ENCODE measurements at regions not wholly inside any gene's neighbourhood (a gene's known extent, or its start where the extent isn't known, plus 50 kb on each side); places are given as distances from the start of the nearest gene placed in this dataset.

- ATAC-seq = no peak
- TF ChIP-seq ZNF565 (CRISPR knock-in tag; conservative IDR thresholded peaks at IDR 0.05; ENCODE audit: low read depth) = no peak
- TF ChIP-seq CSRNP3 (CRISPR knock-in tag; IDR thresholded peaks at IDR 0.05) = no peak
- no peak for TF ChIP-seq ZNF8 (CRISPR knock-in tag; IDR thresholded peaks at IDR 0.05)
- no peak for TF ChIP-seq CREB5 (CRISPR knock-in tag; IDR thresholded peaks at IDR 0.05; ENCODE audit: low read depth)
- no peak for TF ChIP-seq BACH2 (CRISPR knock-in tag; IDR thresholded peaks at IDR 0.05; ENCODE audit: borderline replicate concordance)
- TF ChIP-seq ESRRG (CRISPR knock-in tag; IDR thresholded peaks at IDR 0.05) = no peak
- TF ChIP-seq, protein P1, sequence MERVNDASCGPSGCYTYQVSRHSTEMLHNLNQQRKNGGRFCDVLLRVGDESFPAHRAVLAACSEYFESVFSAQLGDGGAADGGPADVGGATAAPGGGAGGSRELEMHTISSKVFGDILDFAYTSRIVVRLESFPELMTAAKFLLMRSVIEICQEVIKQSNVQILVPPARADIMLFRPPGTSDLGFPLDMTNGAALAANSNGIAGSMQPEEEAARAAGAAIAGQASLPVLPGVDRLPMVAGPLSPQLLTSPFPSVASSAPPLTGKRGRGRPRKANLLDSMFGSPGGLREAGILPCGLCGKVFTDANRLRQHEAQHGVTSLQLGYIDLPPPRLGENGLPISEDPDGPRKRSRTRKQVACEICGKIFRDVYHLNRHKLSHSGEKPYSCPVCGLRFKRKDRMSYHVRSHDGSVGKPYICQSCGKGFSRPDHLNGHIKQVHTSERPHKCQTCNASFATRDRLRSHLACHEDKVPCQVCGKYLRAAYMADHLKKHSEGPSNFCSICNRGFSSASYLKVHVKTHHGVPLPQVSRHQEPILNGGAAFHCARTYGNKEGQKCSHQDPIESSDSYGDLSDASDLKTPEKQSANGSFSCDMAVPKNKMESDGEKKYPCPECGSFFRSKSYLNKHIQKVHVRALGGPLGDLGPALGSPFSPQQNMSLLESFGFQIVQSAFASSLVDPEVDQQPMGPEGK (CRISPR knock-in tag; IDR thresholded peaks at IDR 0.05; ENCODE audit: borderline replicate concordance) = no peak
- TF ChIP-seq ZFP30 (CRISPR knock-in tag; IDR thresholded peaks at IDR 0.05) = no peak
- no peak for TF ChIP-seq TSHZ2 (CRISPR knock-in tag; IDR thresholded peaks at IDR 0.05)
- TF ChIP-seq, protein P2, sequence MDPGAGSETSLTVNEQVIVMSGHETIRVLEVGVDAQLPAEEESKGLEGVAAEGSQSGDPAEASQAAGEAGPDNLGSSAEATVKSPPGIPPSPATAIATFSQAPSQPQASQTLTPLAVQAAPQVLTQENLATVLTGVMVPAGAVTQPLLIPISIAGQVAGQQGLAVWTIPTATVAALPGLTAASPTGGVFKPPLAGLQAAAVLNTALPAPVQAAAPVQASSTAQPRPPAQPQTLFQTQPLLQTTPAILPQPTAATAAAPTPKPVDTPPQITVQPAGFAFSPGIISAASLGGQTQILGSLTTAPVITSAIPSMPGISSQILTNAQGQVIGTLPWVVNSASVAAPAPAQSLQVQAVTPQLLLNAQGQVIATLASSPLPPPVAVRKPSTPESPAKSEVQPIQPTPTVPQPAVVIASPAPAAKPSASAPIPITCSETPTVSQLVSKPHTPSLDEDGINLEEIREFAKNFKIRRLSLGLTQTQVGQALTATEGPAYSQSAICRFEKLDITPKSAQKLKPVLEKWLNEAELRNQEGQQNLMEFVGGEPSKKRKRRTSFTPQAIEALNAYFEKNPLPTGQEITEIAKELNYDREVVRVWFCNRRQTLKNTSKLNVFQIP (CRISPR knock-in tag; IDR thresholded peaks at IDR 0.05; ENCODE audit: borderline replicate concordance, low read depth) = no peak
- TF ChIP-seq ISL1 (CRISPR knock-in tag; IDR thresholded peaks at IDR 0.05) = no peak
- no peak for TF ChIP-seq SNAI2 (CRISPR knock-in tag; IDR thresholded peaks at IDR 0.05)
- TF ChIP-seq RARB (CRISPR knock-in tag; IDR thresholded peaks at IDR 0.05) = no peak
- no peak for TF ChIP-seq ARNTL (CRISPR knock-in tag; IDR thresholded peaks at IDR 0.05; ENCODE audit: borderline replicate concordance, low read depth)
- no peak for TF ChIP-seq CSDC2 (CRISPR knock-in tag; IDR thresholded peaks at IDR 0.05)
- no peak for TF ChIP-seq TCF4 (CRISPR knock-in tag; IDR thresholded peaks at IDR 0.05; ENCODE audit: borderline replicate concordance)
- no peak for TF ChIP-seq ZNF70 (CRISPR knock-in tag; IDR thresholded peaks at IDR 0.05)
- no peak for TF ChIP-seq TOX (CRISPR knock-in tag; IDR thresholded peaks at IDR 0.05; ENCODE audit: borderline replicate concordance)
Observed at GRCh38 chr10:10293481-10293951, 724.2 kb upstream of the CELF2 start.

DNA sequence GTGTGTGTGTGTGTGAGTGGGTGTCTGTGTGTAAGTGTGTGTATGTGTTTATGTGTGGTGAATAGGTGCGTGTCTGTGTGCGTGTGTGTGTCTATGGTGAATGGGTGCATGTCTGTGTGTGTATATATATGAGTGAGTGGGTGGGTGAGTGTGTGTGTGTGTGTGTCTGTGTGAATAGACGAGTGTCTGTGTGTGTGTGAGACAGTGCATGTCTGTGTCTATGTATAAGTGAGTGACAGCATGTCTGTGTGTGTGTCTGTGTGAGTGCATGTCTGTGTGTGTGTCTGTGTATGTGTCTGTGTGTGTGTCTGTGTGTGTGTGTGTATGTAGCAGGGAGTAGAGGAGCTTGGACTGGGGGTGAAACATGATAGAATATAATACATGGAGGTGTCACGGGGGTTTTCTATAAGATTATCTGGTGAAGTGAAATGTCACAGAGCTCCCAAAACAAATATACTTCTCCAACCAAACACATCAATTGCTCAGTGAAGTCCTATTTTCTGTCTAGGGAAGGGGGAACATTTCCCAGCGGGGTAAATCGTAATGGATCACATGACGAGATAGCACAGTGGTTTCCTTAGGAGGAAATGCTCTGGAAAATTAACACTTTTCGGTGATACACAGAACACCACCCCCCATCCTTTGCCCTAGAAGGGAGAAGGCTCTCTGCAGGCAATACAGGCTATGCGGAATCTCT, 723.3 kb upstream of the CELF2 start:
- TF ChIP-seq TSHZ2 (CRISPR knock-in tag; IDR thresholded peaks at IDR 0.05) (no peak), CREB5 (CRISPR knock-in tag; IDR thresholded peaks at IDR 0.05; ENCODE audit: low read depth) (no peak), GLIS3 (CRISPR knock-in tag; IDR thresholded peaks at IDR 0.05) (no peak), ZNF565 (CRISPR knock-in tag; conservative IDR thresholded peaks at IDR 0.05; ENCODE audit: low read depth) (no peak), BACH2 (CRISPR knock-in tag; IDR thresholded peaks at IDR 0.05; ENCODE audit: borderline replicate concordance) (no peak), ISL1 (CRISPR knock-in tag; IDR thresholded peaks at IDR 0.05) (no peak), SNAI2 (CRISPR knock-in tag; IDR thresholded peaks at IDR 0.05) (no peak), ZNF8 (CRISPR knock-in tag; IDR thresholded peaks at IDR 0.05) (no peak)
- no peak for ATAC-seq
